OCI-LY7 (cell line): ENCODE measurements at regions not wholly inside any gene's neighbourhood (a gene's known extent, or its start where the extent isn't known, plus 50 kb on each side); places are given as distances from the start of the nearest gene placed in this dataset.

Source experiments
- CTCF ChIP-seq: fragments of 200-600 bp; sonication (generic); conservative IDR thresholded peaks from 2 replicates; pipeline ENCODE4 v1.5.1; 2014; ENCODE audit warnings: mild to moderate bottlenecking, antibody characterized with exemption, low read length, moderate library complexity, mixed read lengths
- EZH2phosphoT487 ChIP-seq: fragments of 200-600 bp; sonication (generic); IDR thresholded peaks from 2 replicates; pipeline ENCODE4 v1.6.1; 2018; ENCODE audit warnings: low read depth, borderline replicate concordance, mild to moderate bottlenecking, mixed run types, antibody characterized with exemption, low read length, moderate library complexity, mixed read lengths

DNA sequence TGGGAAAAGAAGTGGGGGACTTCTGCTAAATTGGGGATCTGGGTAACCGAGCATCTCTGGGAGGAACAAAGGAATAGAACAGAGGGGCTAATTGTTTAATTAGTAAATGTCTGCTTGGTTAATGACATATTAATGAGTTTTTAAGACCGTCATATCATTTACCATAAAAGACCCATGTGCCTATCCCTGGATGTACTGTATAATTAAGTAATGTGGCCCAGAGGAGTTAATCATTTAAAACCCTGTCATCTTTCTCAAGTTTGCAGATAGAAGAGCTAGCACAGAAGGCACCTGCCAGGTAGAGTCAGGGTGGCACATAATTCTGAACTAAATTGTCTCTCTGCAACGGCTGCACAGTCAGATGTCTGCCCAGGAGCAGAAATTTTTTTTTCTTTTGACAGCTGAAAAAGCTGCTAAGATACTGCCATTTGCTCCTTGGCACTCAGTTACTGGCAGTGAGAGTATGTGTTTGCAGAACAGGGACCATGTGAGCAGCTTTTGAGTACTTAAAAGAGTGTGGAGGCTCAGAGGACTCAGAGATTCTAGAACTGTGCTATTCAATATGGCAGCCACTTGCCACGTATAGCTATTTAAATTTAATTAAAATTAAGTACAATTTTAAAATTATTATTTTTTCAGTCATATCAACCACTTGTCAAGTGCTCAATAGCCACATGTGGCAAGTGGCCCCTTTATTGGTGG, 202.7 kb upstream of the SLC35B3 start:
- no peak for TF ChIP-seq CTCF
- no peak for TF ChIP-seq EZH2phosphoT487
